Natural killer cell treated with Interleukin-12 subunit alpha and Interleukin-12 subunit beta and Interleukin-15 and Interleukin-18, amount 100 ng/mL, for 72 hours (primary cell): ENCODE measurements at regions not wholly inside any gene's neighbourhood (a gene's known extent, or its start where the extent isn't known, plus 50 kb on each side); places are given as distances from the start of the nearest gene placed in this dataset.

Source experiments
- ATAC-seq, 2 donors: fragments of 150-1000 bp; cut with Tn5 transposase in 1 of 2; sonication (Bioruptor Pico), chemical (Tn5 transposase) in 1 of 2; 2 replicates each; pipeline ENCODE4 v1.10.0; 2021
- DNase-seq: peaks from one replicate; pipeline ENCODE4 v3.0.0; 2022; ENCODE audit warnings: low spot score
- H3K27ac Mint-ChIP-seq, 2 donors: 1 replicate in 1 of 2; 2 replicates in 1 of 2; pipeline ENCODE4 v1.8.0; 2022; ENCODE audit warnings: mixed read lengths in 2 of 2, mild to moderate bottlenecking in 1 of 2, moderate library complexity in 1 of 2
- H3K27me3 Mint-ChIP-seq, 2 donors: 1 replicate in 1 of 2; 2 replicates in 1 of 2; pipeline ENCODE4 v1.8.0; 2022; ENCODE audit warnings: mixed read lengths in 2 of 2
- H3K36me3 Mint-ChIP-seq: one replicate; pipeline ENCODE4 v1.8.0; 2022; ENCODE audit warnings: mixed read lengths
- H3K4me1 Mint-ChIP-seq, 2 donors: 1 replicate in 1 of 2; 2 replicates in 1 of 2; pipeline ENCODE4 v1.8.0; 2022; ENCODE audit warnings: low read depth in 2 of 2, mixed read lengths in 2 of 2, mild to moderate bottlenecking in 1 of 2
- H3K4me3 Mint-ChIP-seq: one replicate; pipeline ENCODE4 v1.8.0; 2022; ENCODE audit warnings: mixed read lengths
- H3K9me3 Mint-ChIP-seq: 2 replicates; pipeline ENCODE4 v1.8.0; 2022; ENCODE audit warnings: mixed read lengths

DNA sequence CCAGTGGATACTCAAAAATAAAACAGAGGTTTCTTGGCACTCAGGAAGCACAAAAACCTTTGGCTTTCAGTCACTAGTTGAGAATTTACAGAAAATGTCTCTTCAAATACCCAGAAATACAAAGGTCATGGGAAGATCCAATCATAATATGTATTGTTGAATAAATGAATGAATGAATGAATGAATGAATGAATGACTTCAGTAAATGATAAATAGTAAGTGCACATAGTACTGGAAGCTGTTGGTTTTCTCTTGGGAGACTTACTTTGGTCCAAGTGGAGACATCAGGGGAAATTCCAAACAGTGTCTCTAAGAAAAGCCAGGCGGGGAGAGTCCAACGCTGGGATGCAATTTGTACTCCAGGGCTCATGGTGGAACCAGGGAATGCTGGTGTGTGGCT, 261.3 kb upstream of the KLHL29 start:
- Mint-ChIP-seq H3K27ac (no peak overlapping the region), H3K4me1 (no peaks in the 10 kb centered on the region), H3K4me3 (no peak overlapping the region), H3K36me3 (no peaks in the 10 kb centered on the region), H3K27me3 (no peaks in the 10 kb centered on the region), H3K9me3 (peaks cover 3% of the 10 kb centered on the region)
- DNase-seq: no peak
- no peak for ATAC-seq

DNA sequence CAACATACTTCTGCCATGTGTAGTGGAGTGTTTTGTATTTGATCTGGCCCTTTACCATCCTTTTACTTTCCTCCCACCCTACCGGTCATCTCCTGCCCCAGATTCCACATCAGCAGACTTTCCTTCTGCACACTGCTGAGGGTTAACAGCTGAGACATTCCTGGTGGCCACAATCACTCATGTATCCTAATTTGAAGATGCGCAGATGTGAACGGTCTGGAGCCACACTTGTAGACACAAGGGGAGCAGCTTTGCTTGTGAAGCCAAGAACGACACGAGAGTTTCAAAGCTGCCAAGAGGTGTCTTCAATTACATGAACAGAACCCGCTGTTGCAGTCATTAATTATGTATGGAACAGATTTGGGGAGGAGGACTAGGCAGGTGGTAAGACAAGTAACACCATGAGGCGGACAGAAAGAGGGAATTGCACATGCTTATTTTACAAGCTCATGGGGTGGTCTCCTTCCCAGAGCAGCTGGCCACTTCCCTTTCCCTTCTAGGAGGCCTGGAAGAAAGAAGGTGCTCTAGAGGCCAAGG, 260.7 kb upstream of the KLHL29 start:
- Mint-ChIP-seq H3K27ac (no peak overlapping the region), H3K9me3 (peaks cover 3% of the 10 kb centered on the region), H3K4me1 (no peaks in the 10 kb centered on the region), H3K36me3 (no peaks in the 10 kb centered on the region), H3K27me3 (no peaks in the 10 kb centered on the region), H3K4me3 (no peak overlapping the region)
- ATAC-seq: no peak
- DNase-seq: no peak

DNA sequence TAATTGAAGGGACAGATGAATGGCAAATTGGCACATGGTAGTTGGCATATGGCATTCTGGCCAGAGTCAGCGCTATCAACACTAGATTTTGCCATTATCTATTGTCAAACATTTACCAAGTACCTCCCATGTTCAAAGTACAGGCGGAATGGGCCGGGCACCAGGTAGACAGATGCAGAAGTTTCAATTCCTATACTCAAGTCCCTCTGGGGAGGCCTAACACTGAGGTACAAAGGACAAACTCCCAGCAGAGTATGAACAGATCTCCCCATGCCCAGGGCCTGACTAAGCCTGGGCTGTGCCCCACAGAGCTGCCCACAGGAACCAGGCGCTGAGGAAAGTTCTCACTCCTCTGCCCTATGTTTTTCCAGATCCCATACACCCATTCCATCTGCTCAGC, 257.5 kb upstream of the KLHL29 start:
- Mint-ChIP-seq H3K27me3 (no peaks in the 10 kb centered on the region), H3K36me3 (no peaks in the 10 kb centered on the region), H3K27ac (no peak overlapping the region), H3K4me3 (no peak overlapping the region), H3K4me1 (no peaks in the 10 kb centered on the region), H3K9me3 (peaks cover 3% of the 10 kb centered on the region)
- no peak for ATAC-seq
- DNase-seq: no peak

DNA sequence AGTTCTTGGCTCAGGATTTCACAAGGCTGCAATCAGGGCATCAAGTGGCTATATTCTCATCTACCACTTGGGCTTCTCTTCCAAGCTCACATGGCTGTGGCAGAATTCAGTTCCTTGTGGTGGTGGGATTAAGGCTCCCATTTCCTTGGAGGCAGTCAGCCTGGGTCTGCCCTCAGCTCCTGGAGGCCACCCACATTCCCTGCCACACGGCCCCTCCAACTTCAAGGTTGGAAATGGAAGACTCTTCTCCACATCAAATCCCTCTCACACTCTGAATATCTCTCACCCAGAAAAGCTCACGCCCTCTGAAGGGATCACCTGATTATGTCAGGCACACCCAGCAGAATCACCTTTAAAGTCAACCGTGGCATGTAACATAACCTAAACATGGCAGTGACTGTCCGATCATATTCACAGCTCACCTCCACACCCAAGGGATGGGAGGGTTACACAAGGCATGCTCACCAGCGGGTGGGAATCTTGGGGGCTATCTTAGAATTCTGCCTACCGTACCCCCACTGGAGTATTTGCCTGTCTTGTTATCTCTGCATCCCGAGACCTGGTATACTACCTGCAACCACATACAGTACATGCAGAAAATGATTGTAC, 256.2 kb upstream of the KLHL29 start:
- DNase-seq (no peak), ATAC-seq (no peak)
- Mint-ChIP-seq H3K9me3 (no peaks in the 10 kb centered on the region), H3K4me3 (no peak overlapping the region), H3K4me1 (no peaks in the 10 kb centered on the region), H3K36me3 (no peaks in the 10 kb centered on the region), H3K27me3 (no peaks in the 10 kb centered on the region), H3K27ac (no peak overlapping the region)

DNA sequence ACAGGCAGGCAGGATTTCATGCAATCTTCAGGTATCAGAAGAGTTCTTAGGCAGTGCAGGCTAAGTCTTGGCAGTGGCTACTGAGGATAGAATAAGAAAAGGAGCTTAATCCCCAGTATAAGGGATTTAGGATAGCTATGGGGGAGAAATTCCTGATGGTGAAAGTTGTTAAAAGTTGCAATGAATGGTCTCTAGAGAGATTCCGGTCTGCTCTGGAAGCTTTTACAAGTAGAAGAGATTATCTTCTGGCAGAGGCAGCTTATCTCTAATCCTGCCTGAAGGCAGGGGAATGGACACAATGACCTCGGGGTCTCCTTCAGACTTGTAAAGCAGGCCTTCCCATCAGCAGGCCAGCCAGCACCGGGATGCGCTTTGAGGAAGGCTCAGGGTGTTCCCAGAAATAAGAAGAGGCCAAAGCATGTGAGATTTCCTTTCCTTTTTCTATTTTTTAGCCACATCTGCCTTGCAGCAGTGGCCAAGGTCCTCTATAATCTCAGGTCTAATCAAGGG, 253.9 kb upstream of the KLHL29 start:
- Mint-ChIP-seq H3K4me3 (no peak overlapping the region), H3K27ac (no peak overlapping the region), H3K36me3 (no peaks in the 10 kb centered on the region), H3K4me1 (no peaks in the 10 kb centered on the region), H3K9me3 (no peaks in the 10 kb centered on the region), H3K27me3 (no peaks in the 10 kb centered on the region)
- DNase-seq (no peak), ATAC-seq (no peak)

DNA sequence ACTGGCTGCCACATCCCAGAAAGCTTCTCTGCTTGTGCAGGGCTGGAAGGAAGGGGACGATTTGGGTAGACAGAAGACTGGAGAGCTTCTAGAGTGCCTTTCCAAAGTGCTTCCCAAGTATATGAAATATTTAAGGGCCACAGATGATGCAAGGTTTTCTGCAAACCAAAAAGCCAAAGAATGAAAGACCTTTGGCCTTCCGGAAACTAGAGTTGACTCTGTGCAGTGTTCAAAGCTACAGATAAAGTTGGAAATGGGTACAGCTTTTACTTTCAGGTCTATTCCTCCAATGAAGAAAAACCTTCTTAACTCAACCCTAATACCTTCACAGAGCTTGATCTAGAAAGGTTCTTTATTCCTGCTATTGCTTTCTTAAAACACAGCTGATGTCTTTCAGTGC, 253.0 kb upstream of the KLHL29 start:
- H3K27ac Mint-ChIP-seq: no peak overlapping the region
- ATAC-seq (no peak), DNase-seq (no peak)
- no peaks in the 10 kb centered on the region for H3K27me3 Mint-ChIP-seq
- no peaks in the 10 kb centered on the region for H3K9me3 Mint-ChIP-seq
- no peaks in the 10 kb centered on the region for H3K36me3 Mint-ChIP-seq
- H3K4me1 Mint-ChIP-seq: no peaks in the 10 kb centered on the region
- H3K4me3 Mint-ChIP-seq: no peak overlapping the region

DNA sequence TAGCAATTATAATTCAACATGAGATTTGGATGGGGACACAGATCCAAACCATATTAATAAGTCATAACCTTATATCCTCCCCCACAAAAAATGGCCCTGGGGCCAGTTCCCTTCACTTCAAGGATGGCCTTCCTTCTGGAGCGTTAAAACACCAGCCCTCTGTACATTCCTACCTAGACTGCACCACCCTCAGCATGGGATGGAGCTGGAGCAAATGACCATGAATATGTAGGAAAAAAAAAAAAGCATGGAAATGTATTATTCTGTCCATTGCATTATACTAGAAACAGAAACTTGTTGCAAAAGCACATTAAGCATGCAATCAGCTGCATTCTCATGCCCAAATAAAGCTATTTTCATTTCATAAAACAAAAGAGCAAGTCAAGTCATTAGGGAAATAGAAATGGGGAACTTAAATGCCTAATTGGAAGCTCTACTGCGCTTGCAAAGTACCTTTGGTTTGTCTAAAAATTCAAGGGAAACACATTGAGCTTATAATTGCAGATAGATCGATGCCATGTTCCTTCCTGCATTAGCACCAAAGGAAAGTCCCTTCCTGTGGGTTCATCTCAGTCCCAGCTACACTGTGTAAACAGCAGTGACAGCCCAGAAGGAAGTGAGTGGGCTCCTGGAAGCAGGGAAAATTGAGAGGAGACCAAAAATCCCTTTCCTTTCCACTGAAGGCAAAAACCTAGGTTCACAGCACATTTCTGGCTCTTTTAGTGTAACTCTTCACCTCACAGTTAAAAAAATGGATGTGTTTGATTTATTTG, 252.0 kb upstream of the KLHL29 start:
- Mint-ChIP-seq H3K27me3 (peaks cover 0 to 3% of the 10 kb centered on the region in 2 donors), H3K36me3 (no peaks in the 10 kb centered on the region), H3K4me1 (no peaks in the 10 kb centered on the region), H3K27ac (no peak overlapping the region), H3K4me3 (no peak overlapping the region), H3K9me3 (no peaks in the 10 kb centered on the region)
- ATAC-seq: no peak
- DNase-seq: no peak

DNA sequence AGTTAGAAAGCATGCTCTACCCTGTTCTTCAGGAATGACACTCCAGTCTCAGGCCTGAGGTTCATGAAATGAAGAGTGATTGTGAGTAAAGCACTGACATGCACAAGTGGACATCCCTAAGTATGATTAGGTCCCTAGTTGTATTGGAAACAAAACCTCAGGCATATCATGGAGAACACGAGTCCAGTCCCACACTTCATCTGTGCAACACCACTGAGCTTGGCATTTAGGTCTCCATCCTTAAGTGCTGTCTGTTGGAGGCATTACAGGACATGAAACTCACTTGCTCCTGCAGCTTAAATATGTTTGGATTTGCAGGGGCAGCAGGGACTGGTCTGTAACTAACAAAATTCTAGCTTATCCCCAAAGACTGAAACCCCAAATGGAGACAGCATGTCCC, 250.3 kb upstream of the KLHL29 start:
- DNase-seq: no peak
- no peaks in the 10 kb centered on the region for H3K4me1 Mint-ChIP-seq
- peaks cover 0 to 3% of the 10 kb centered on the region in 2 donors for H3K27me3 Mint-ChIP-seq
- no peak overlapping the region for H3K27ac Mint-ChIP-seq
- no peak overlapping the region for H3K4me3 Mint-ChIP-seq
- no peak for ATAC-seq
- no peaks in the 10 kb centered on the region for H3K36me3 Mint-ChIP-seq
- no peaks in the 10 kb centered on the region for H3K9me3 Mint-ChIP-seq

DNA sequence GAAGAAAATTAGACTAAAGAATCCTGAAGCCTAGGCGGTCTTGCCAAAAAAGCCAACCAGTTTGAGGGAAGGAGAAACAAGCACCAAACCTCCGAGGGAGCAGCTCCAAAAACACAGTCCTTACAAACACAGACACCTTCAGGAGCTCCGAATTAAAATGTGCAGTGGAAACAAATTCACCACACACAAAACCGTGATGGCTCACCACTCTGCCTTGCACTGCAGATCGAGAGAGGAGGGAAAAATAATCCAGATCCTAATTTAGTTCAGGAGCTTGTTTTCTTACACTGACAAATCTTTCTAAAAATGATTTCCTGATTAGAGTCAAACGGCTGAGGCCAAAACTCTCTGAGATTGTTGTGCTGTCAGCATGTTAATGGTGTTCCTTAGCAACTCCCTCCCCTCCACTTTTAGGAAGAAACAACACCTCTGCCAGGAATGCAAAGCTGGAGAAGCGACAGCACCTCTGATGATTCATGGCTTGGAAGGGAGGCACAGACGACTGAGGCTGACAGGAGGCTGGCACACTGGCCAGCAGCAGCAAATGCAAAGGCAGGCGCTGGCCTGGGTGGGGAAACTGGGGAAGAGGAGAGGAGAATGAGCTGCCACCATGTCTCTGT, 249.4 kb upstream of the KLHL29 start:
- Mint-ChIP-seq H3K36me3 (no peaks in the 10 kb centered on the region), H3K4me1 (no peaks in the 10 kb centered on the region), H3K27ac (no peak overlapping the region), H3K27me3 (peaks cover 0 to 4% of the 10 kb centered on the region in 2 donors), H3K4me3 (no peak overlapping the region), H3K9me3 (no peaks in the 10 kb centered on the region)
- no peak for DNase-seq
- ATAC-seq: no peak

DNA sequence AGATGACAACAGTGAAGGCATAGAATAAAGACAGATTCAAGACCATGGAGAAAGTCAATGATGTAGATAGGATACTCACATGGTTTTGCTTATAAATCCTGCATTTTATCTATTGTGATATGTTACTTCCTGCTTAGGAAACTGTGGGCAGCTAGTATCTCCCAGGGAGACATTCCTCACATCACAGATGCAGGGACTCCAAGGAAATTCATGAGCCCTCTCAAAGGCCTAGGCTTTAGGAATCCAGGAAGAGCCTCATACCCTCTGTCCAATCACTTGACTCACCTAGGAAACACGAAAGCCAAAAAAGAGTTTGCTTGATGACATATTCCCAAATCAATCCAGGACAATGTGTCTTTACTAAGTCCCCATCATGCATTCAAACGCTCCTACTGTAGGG, 247.8 kb upstream of the KLHL29 start:
- no peak for DNase-seq
- Mint-ChIP-seq H3K27me3 (peaks cover 0 to 7% of the 10 kb centered on the region in 2 donors), H3K4me3 (no peak overlapping the region), H3K9me3 (no peaks in the 10 kb centered on the region), H3K36me3 (no peaks in the 10 kb centered on the region), H3K4me1 (no peaks in the 10 kb centered on the region), H3K27ac (no peak overlapping the region)
- no peak for ATAC-seq

DNA sequence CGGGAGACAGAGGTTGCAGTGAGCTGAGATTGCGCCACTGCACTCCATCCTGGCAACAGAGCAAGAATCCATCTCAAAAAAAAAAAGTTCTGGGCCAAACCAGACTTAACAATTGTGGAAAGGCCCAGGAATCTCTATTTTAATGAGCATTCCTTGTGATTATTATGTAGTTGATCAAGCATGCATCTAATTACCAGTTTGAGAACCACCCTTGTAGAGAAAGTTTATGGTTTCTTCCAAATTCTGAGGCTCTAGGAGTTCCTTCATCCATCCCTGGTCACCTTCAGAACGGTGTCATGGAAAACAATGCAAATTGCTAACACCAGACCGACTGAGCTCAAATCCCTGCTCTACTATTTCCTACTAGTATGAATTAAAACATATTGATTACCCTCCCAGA, 246.3 kb upstream of the KLHL29 start:
- ATAC-seq: no peak
- Mint-ChIP-seq H3K27me3 (peaks cover 0 to 7% of the 10 kb centered on the region in 2 donors), H3K4me1 (no peaks in the 10 kb centered on the region), H3K27ac (no peak overlapping the region), H3K9me3 (no peaks in the 10 kb centered on the region), H3K4me3 (no peak overlapping the region), H3K36me3 (no peaks in the 10 kb centered on the region)
- DNase-seq: no peak

DNA sequence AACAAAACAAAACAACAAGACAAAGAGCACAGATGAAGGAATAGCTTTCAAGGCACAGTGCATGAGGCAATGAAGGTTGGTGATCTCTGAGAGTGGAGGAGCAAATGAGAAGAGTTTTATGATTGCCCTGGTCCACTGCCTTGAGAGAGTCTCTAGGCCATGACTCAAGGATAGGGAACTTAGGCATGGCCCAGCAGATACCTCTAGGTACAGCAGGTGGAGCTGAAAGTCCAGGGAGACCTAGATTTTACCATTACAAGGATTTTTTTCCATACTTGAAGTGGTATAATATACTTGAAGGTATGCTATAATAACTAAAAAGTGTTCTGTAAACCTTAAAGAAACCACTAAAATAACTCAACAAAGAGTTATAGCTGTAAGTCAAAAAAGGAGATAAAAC, 239.5 kb upstream of the KLHL29 start:
- DNase-seq (no peak), ATAC-seq (no peak)
- H3K36me3 Mint-ChIP-seq: no peaks in the 10 kb centered on the region
- no peak overlapping the region for H3K27ac Mint-ChIP-seq
- H3K9me3 Mint-ChIP-seq: peaks cover 3% of the 10 kb centered on the region
- H3K4me3 Mint-ChIP-seq: no peak overlapping the region
- H3K27me3 Mint-ChIP-seq: peaks cover 7 to 10% of the 10 kb centered on the region in 2 donors
- H3K4me1 Mint-ChIP-seq: no peaks in the 10 kb centered on the region

DNA sequence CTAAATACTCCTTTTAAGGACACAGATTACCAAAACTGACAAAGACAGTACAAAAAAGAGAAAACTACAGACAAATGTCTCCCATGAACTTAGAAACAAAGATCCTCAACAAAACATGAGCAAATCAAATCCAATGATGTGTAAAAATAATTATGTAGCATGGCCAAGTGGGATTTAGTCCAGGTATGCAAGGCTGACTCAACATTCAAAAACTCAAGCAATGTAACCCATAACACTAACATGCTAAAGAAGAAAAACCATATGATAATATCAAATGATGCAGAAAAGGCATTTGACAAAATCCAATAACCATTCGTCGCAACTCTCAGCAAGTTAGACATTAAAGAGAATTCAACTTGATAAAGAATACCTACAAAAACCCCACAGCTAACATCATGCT, 239.0 kb upstream of the KLHL29 start:
- H3K36me3 Mint-ChIP-seq: no peaks in the 10 kb centered on the region
- no peak for ATAC-seq
- H3K27ac Mint-ChIP-seq: no peak overlapping the region
- no peaks in the 10 kb centered on the region for H3K4me1 Mint-ChIP-seq
- peaks cover 3% of the 10 kb centered on the region for H3K9me3 Mint-ChIP-seq
- DNase-seq: no peak
- peaks cover 6 to 12% of the 10 kb centered on the region in 2 donors for H3K27me3 Mint-ChIP-seq
- H3K4me3 Mint-ChIP-seq: no peak overlapping the region

DNA sequence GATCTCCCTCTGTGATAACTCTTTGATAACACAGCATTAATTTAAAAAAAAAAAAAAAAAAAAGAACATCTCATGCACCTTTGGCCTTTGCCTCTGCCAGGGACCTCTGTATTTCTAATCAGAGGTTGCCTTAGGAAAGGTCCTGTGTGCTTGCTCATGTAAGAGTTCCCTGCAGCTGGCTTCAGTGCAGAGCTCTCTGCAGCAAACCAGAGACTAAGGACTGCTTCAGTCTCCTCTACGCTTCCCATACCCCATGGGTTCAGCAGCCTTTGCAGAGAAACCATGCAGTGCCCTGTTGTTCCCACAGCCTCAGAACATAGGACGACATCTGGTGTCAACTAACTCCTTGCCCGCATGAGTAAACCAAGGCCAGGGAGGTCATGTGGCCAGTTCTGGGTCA, 236.6 kb upstream of the KLHL29 start:
- Mint-ChIP-seq H3K27ac (no peak overlapping the region), H3K9me3 (peaks cover 3% of the 10 kb centered on the region), H3K4me3 (no peak overlapping the region), H3K36me3 (no peaks in the 10 kb centered on the region), H3K4me1 (no peaks in the 10 kb centered on the region), H3K27me3 (peaks cover 9 to 20% of the 10 kb centered on the region in 2 donors)
- ATAC-seq: no peak
- no peak for DNase-seq
